Activated CD4-positive, alpha-beta T cell treated with anti-CD3 and anti-CD28 coated beads, Interleukin-2, amount 10 ng/mL, durations not matched to agents 7 days and 5 days (primary cell): ENCODE measurements at regions not wholly inside any gene's neighbourhood (a gene's known extent, or its start where the extent isn't known, plus 50 kb on each side); places are given as distances from the start of the nearest gene placed in this dataset.

Experiments used
- CTCF ChIA-PET: fragments of 350-600 bp; sonication (Branson Sonifier 250); formaldehyde crosslinking; loops from one replicate; lab custom pipeline; 2021; ENCODE audit warnings: antibody characterized with exemption; lab: Charles Lee
- POLR2A ChIA-PET: fragments of 350-600 bp; sonication (Branson Sonifier 250); formaldehyde crosslinking; loops from one replicate; lab custom pipeline; 2021; ENCODE audit warnings: antibody characterized with exemption; lab: Charles Lee
- DNase-seq: peaks from one replicate; pipeline ENCODE4 v3.0.0-alpha.2; 2020
- H3K27ac Mint-ChIP-seq: one replicate; pipeline ENCODE4 v1.8.0; 2021; ENCODE audit warnings: mild to moderate bottlenecking, moderate library complexity, mixed read lengths
- H3K27me3 Mint-ChIP-seq: one replicate; pipeline ENCODE4 v1.8.0; 2021; ENCODE audit warnings: mixed read lengths
- H3K36me3 Mint-ChIP-seq: one replicate; pipeline ENCODE4 v1.8.0; 2021; ENCODE audit warnings: low read depth, mixed read lengths
- H3K4me1 Mint-ChIP-seq: one replicate; pipeline ENCODE4 v1.8.0; 2021; ENCODE audit warnings: mixed read lengths
- H3K4me3 Mint-ChIP-seq: one replicate; pipeline ENCODE4 v1.8.0; 2021; ENCODE audit warnings: mild to moderate bottlenecking, moderate library complexity, mixed read lengths
- H3K9me3 Mint-ChIP-seq: one replicate; pipeline ENCODE4 v1.8.0; 2021; ENCODE audit warnings: mixed read lengths

DNA sequence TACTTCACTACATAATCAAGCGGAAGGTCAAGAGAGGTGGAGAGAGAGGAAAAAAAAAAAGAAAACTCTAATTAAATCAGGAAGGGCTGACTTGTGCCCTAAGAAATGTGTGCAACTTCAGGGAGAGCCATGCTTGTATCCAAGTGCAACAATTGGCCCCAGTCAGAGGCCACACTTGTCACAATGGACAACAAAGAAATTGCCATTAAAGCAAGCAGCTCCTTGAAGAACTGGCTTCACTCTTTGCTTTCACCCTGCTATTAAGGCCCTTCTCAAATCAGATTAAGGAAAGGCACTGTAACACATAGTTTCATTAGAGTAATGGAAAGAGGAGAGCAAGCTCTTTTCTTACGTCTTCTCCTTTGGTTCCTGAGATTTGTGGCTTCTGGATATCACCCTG is 480.9 kb upstream of the WWC1 start:
- H3K27ac Mint-ChIP-seq, result no peak overlapping the region
- DNase-seq, result no peak
- no peak overlapping the region for H3K4me3 Mint-ChIP-seq
- ChIA-PET CTCF (no interaction called here), POLR2A (no interaction called here)
- no peaks in the 10 kb centered on the region for H3K9me3 Mint-ChIP-seq
- H3K27me3 Mint-ChIP-seq, result no peaks in the 10 kb centered on the region
- H3K36me3 Mint-ChIP-seq, result no peaks in the 10 kb centered on the region
- H3K4me1 Mint-ChIP-seq, result no peaks in the 10 kb centered on the region

DNA sequence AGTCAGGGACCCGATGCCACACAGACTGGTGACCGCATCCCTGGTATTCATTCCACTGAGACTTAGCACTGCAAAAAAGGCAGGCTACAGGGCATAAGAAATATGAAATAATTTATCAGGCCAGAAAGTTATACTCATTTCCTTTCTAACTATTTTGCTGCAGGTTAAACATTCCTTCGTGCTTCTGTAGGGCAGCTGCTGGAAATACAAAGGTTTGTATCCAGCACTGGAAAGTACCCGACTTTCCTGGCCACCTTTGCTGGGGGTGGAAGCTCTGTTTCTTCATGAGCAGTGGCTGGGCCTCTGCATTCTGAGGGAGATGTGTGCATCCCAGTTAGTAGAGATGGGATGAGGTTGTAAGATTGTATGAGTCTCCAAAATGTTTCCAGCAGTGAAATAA is 478.6 kb upstream of the WWC1 start:
- H3K4me3 Mint-ChIP-seq, result no peak overlapping the region
- no peaks in the 10 kb centered on the region for H3K36me3 Mint-ChIP-seq
- POLR2A ChIA-PET, result interaction anchor here (0.6 kb wide), 1 partner anchor 120 kb away, joined by 3 read pairs; no protein-coding TSS in a partner anchor
- no peak for DNase-seq
- CTCF ChIA-PET, result interaction anchor here (0.7 kb wide), 1 partner anchor 15 kb away, joined by 3 read pairs; no protein-coding TSS in a partner anchor
- H3K27me3 Mint-ChIP-seq, result no peaks in the 10 kb centered on the region
- peaks cover 4% of the 10 kb centered on the region for H3K4me1 Mint-ChIP-seq
- H3K9me3 Mint-ChIP-seq, result no peaks in the 10 kb centered on the region
- H3K27ac Mint-ChIP-seq, result no peak overlapping the region

DNA sequence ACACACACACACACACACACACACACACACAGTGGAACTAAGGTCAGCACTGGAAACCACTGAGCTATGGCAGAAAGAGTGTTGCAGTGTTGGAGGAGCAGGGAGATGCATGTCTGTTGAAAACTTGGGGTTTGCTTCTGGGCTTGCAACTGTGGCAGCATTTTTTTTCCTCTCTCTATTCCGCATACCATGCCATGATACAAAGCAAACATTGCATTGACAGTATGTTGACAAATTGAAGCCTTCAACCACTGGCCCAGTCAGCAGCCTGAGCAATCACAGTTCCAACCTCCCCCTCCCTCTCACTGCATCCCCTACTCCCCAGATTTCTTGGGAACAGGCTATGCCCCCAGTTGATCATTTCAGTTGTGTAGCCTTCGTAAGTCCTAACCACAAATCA is 478.1 kb upstream of the WWC1 start:
- ChIA-PET POLR2A (no interaction called here), CTCF (interaction anchor here (0.7 kb wide), 1 partner anchor 15 kb away, joined by 3 read pairs; no protein-coding TSS in a partner anchor)
- no peaks in the 10 kb centered on the region for H3K27me3 Mint-ChIP-seq
- H3K27ac Mint-ChIP-seq, result no peak overlapping the region
- no peak for DNase-seq
- peaks cover 4% of the 10 kb centered on the region for H3K4me1 Mint-ChIP-seq
- H3K4me3 Mint-ChIP-seq, result no peak overlapping the region
- H3K9me3 Mint-ChIP-seq, result no peaks in the 10 kb centered on the region
- no peaks in the 10 kb centered on the region for H3K36me3 Mint-ChIP-seq

DNA sequence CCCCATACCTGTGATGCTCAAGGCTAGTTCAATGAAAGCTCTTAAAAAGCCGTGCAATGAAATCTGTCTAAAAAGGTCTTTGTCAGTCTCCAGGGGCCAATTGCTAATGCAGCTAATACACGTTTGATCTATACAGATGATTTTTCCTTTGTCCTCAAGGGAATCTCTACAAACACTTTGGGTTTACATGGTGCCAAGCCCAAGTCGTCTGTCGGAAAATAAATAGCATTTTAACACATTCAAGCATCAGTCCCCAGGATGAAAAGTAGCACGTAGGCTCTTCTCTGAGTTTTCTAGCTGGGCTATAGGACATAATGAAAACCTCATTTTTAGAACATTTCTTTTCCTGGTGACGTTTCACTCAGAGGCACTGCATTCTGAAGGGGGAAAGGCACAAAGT is 477.4 kb upstream of the WWC1 start:
- Mint-ChIP-seq H3K4me1 (peaks cover 4% of the 10 kb centered on the region), H3K9me3 (no peaks in the 10 kb centered on the region), H3K4me3 (no peak overlapping the region), H3K36me3 (no peaks in the 10 kb centered on the region), H3K27ac (no peak overlapping the region), H3K27me3 (no peaks in the 10 kb centered on the region)
- no peak for DNase-seq
- ChIA-PET CTCF (no interaction called here), POLR2A (no interaction called here)

DNA sequence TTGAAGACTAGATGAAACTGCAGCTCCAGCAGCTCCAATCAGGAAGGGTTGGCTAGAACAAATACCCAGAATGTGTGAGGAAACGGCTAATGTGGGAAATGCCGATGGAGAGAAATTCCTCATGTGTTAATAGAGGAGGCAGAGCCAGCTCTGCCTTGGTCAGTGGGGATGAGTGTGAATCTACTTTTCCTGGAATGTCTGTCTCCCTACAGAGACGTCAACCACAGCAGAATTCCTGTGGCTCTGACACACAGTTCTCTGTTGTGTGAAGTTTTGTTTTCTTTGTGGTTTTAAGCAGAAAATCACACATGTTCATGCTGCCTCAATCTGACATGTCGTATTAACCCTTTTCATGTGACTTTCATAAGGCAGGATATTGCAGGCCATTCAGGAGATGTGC is 476.6 kb upstream of the WWC1 start:
- H3K27ac Mint-ChIP-seq, result no peak overlapping the region

DNA sequence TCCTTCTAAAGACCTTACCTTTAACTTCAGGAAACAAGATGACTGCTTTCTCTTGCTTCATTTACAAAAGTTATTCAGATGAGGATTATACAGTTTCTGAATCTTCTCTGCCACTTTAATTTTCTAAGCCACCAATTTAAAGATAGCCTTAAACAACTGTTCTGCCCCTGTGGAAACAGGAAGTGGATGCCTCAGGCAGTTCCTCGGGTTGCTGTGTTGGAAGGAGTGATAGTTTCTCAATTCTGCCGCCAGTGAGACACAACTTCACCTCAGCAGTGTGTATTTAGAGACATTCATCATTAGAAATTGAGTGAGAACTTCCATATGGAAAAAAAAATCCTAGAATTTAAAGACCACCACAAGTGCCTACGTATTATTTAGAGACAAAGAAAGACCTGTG is 475.1 kb upstream of the WWC1 start:
- H3K27me3 Mint-ChIP-seq, result no peaks in the 10 kb centered on the region
- no peaks in the 10 kb centered on the region for H3K9me3 Mint-ChIP-seq
- H3K4me1 Mint-ChIP-seq, result peaks cover 4% of the 10 kb centered on the region
- no peak overlapping the region for H3K4me3 Mint-ChIP-seq
- CTCF ChIA-PET, result no interaction called here
- no peak for DNase-seq
- no peak overlapping the region for H3K27ac Mint-ChIP-seq
- POLR2A ChIA-PET, result no interaction called here
- H3K36me3 Mint-ChIP-seq, result no peaks in the 10 kb centered on the region

More for the DNA sequence above, 476.6 kb upstream of the WWC1 start:
- Mint-ChIP-seq H3K4me1 (peaks cover 4% of the 10 kb centered on the region), H3K27me3 (no peaks in the 10 kb centered on the region), H3K4me3 (no peak overlapping the region), H3K9me3 (no peaks in the 10 kb centered on the region), H3K36me3 (no peaks in the 10 kb centered on the region)
- POLR2A ChIA-PET, result no interaction called here
- CTCF ChIA-PET, result no interaction called here
- no peak for DNase-seq

DNA sequence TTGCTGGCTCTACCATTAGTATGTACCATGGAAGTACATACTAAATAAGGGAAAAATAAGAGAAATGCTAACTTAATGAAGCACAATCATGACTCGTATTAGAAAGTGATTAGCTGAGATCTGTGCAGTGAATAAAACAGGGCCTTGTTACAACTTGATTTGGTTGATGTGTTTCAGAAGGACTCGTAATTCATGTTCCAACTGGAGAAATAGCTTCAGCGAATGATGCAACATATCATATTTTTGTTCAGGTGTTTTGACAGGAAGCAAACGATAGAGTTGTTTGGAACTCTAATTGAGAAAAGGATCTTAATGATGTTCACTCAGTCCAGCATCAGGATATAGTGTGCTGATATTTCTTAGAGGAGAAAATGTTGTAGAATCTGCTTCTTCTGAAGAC is 474.6 kb upstream of the WWC1 start:
- H3K9me3 Mint-ChIP-seq, result no peaks in the 10 kb centered on the region
- CTCF ChIA-PET, result no interaction called here
- no peak for DNase-seq
- POLR2A ChIA-PET, result no interaction called here
- H3K4me3 Mint-ChIP-seq, result no peak overlapping the region
- no peak overlapping the region for H3K27ac Mint-ChIP-seq
- no peaks in the 10 kb centered on the region for H3K36me3 Mint-ChIP-seq
- peaks cover 4% of the 10 kb centered on the region for H3K4me1 Mint-ChIP-seq
- no peaks in the 10 kb centered on the region for H3K27me3 Mint-ChIP-seq

DNA sequence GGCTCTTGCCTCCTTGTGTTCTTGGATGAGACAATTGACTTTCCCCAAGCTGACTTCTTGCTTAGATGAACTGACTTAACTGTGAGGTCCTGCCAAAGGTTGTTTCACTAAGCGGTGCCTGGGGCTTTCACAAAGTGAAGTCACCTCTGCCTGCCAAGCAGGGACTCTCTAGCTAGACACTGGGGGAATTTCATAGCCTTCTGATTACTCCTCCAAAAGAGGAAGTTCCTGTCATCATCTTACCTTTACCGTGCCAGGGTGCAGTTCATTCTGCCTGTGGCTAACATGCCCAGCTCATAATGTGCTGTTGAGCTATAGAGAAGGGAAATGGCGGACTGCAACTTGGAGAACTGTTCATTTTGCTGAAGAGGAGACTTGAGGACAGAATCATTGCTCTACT is 472.0 kb upstream of the WWC1 start:
- Mint-ChIP-seq H3K9me3 (no peaks in the 10 kb centered on the region), H3K36me3 (no peaks in the 10 kb centered on the region), H3K4me3 (no peak overlapping the region), H3K4me1 (peaks cover 4% of the 10 kb centered on the region), H3K27me3 (no peaks in the 10 kb centered on the region), H3K27ac (no peak overlapping the region)
- ChIA-PET CTCF (no interaction called here), POLR2A (no interaction called here)
- no peak for DNase-seq

DNA sequence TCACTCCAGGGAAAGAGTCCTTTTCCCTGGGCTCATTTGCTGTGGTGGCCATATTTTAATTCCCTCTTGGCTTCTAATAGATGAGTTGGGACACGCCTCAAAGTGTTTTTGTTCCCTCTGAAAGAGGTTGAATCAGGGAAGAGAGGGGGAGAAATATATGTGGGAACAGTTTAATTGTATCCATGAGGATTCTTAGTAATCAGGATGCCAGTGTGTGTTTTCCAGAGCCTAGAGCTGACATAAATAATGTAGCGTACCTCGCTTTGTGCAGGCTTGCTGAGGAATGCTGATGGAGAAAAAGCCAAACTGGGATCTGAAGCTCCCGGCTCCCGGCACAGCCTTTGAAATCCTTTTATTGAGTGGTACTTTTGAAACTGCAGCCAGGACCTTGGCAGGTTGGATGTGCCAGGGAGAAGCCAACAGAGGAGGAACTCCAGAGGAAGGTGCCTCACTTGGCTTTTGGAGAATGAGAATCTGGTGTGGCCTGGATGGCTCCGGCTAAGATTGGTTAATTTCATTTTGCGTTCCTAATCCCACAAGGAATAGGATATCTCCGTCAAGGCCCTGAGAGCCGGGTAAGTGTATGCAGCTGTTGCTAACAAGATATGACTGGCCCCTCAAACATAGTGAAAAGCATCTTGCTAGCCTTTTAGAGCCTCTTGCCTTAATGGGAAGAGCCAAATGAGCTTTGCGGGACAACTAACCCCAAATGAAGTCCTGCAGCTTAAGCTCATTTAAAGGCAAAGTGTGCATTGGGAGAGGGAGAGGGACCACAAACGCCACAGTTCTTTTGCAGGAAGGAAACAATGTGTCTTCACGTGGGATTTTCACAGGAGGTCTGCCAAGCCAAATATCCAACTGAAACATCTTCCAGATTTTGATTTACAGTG is 471.1 kb upstream of the WWC1 start:
- Mint-ChIP-seq H3K36me3 (no peaks in the 10 kb centered on the region), H3K4me3 (no peak overlapping the region), H3K9me3 (no peaks in the 10 kb centered on the region), H3K27me3 (no peaks in the 10 kb centered on the region), H3K27ac (no peak overlapping the region), H3K4me1 (peaks cover 4% of the 10 kb centered on the region)
- POLR2A ChIA-PET, result no interaction called here
- CTCF ChIA-PET, result no interaction called here
- no peak for DNase-seq

DNA sequence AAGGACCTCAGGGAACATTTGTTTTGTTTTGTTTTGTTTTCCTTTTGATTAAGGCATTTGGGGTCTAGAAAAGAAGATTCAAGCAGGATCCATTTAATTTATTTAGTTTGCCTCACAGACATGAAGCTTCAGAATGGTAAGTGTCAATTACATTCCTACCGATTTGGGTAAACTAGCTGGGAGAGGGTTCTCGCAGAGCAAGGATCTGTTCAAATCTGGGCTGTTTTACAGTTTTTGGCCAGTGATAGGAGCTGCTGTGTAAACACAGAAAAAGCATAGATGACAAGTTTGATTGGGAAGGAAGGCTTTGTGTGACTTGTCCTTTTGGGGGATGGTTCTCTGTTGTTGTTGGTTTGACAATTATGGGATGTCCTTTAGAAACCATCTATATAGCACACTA is 470.3 kb upstream of the WWC1 start:
- H3K4me1 Mint-ChIP-seq, result peaks cover 4% of the 10 kb centered on the region
- no peaks in the 10 kb centered on the region for H3K36me3 Mint-ChIP-seq
- H3K4me3 Mint-ChIP-seq, result no peak overlapping the region
- no peaks in the 10 kb centered on the region for H3K27me3 Mint-ChIP-seq
- H3K9me3 Mint-ChIP-seq, result no peaks in the 10 kb centered on the region
- POLR2A ChIA-PET, result no interaction called here
- CTCF ChIA-PET, result no interaction called here
- no peak overlapping the region for H3K27ac Mint-ChIP-seq
- no peak for DNase-seq

DNA sequence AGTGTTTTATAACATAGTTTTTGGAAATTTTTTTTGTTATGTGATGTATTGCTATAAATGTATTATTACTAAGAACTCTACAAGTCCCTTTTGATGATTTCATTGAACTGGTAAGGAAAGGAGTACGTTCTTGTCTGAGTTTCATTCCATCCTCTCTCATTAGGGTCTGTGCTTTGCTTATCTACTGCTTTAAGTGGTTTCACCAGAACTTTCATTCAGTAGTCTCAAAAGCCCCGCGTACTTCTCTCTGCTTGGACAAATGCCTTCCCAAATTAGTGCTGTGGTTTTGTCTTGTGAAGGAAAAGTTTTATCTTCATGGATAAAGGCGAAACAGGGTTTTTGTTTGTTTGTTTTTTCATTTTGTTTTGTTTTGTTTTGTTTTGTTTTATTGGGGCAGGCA is 469.8 kb upstream of the WWC1 start:
- no peak overlapping the region for H3K4me3 Mint-ChIP-seq
- H3K9me3 Mint-ChIP-seq, result no peaks in the 10 kb centered on the region
- H3K4me1 Mint-ChIP-seq, result no peaks in the 10 kb centered on the region
- CTCF ChIA-PET, result no interaction called here
- POLR2A ChIA-PET, result no interaction called here
- no peak for DNase-seq
- H3K36me3 Mint-ChIP-seq, result no peaks in the 10 kb centered on the region
- H3K27ac Mint-ChIP-seq, result no peak overlapping the region
- no peaks in the 10 kb centered on the region for H3K27me3 Mint-ChIP-seq

DNA sequence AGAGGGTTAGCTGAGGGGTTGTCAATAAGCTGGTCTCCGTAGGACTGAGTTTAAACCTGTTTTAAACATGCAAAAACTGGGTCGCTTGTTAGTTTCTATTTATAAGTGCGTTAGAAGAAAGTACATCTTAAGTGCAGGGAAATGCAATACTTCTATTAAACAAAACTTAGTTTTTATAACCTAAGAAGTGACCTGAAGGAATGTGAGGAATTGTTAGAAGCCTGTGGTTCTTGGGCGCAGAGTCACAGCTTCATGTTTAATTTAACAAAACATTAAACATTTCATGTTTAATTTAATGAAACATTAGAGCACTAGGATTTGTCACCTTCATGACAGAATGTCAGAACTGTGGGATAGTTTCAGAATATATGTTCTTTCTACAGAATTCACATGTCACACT is 469.2 kb upstream of the WWC1 start:
- Mint-ChIP-seq H3K4me1 (no peaks in the 10 kb centered on the region), H3K27ac (no peak overlapping the region)
- POLR2A ChIA-PET, result no interaction called here

DNA sequence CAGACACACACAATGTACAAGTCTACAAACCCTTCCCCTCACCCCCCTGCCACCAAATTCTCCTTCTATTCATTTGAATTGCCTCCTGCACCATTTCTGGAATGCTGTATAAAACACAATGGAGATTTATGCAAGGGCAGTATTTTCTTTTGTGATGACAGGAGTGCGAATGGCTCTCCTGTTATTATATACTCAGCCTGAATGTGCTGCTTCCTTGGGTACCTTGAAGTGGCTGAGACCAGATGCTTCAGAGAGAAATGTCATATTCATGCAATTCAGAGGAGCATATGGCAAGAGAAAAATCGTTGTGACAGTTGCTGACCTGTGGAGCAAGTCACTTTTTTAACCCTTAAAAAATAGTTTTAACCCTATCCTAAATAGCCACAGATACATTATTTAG is 468.0 kb upstream of the WWC1 start:
- CTCF ChIA-PET, result no interaction called here
- H3K4me3 Mint-ChIP-seq, result no peak overlapping the region
- H3K36me3 Mint-ChIP-seq, result no peaks in the 10 kb centered on the region
- no peaks in the 10 kb centered on the region for H3K27me3 Mint-ChIP-seq
- POLR2A ChIA-PET, result no interaction called here
- no peaks in the 10 kb centered on the region for H3K9me3 Mint-ChIP-seq
- DNase-seq, result no peak
- H3K4me1 Mint-ChIP-seq, result no peaks in the 10 kb centered on the region
- H3K27ac Mint-ChIP-seq, result no peak overlapping the region

More for the DNA sequence above, 469.2 kb upstream of the WWC1 start:
- no peak for DNase-seq
- Mint-ChIP-seq H3K4me3 (no peak overlapping the region), H3K27me3 (no peaks in the 10 kb centered on the region), H3K36me3 (no peaks in the 10 kb centered on the region), H3K9me3 (no peaks in the 10 kb centered on the region)
- CTCF ChIA-PET, result no interaction called here

DNA sequence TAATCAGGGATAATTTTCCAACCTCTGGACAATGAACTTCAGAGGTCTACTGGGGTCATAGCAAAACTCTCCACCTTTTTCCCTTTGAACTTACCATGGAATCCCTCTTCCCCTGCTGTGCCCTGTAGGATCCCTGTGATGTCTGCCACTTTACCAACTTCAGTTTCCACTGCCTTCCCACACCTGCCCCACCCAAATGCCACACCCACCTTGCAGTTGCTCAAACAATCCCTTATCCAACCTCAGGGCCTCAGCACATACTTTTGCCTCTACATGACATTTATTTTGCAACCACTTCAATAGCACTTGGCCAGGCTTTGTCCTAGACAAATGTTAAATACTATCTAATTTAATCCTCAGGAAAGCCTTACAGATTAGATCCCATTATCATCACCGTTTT is 463.7 kb upstream of the WWC1 start:
- ChIA-PET POLR2A (no interaction called here), CTCF (no interaction called here)
- Mint-ChIP-seq H3K4me3 (no peak overlapping the region), H3K27me3 (no peaks in the 10 kb centered on the region), H3K4me1 (no peaks in the 10 kb centered on the region), H3K27ac (no peak overlapping the region), H3K36me3 (no peaks in the 10 kb centered on the region), H3K9me3 (no peaks in the 10 kb centered on the region)
- no peak for DNase-seq
